Glomerular visceral epithelial cell (primary cell): ENCODE measurements at regions not wholly inside any gene's neighbourhood (a gene's known extent, or its start where the extent isn't known, plus 50 kb on each side); places are given as distances from the start of the nearest gene placed in this dataset.

Experiments used
- DNase-seq: peaks from one replicate; pipeline ENCODE4 v3.0.0-alpha.2; 2016; ENCODE audit errors: extremely low spot score

DNA sequence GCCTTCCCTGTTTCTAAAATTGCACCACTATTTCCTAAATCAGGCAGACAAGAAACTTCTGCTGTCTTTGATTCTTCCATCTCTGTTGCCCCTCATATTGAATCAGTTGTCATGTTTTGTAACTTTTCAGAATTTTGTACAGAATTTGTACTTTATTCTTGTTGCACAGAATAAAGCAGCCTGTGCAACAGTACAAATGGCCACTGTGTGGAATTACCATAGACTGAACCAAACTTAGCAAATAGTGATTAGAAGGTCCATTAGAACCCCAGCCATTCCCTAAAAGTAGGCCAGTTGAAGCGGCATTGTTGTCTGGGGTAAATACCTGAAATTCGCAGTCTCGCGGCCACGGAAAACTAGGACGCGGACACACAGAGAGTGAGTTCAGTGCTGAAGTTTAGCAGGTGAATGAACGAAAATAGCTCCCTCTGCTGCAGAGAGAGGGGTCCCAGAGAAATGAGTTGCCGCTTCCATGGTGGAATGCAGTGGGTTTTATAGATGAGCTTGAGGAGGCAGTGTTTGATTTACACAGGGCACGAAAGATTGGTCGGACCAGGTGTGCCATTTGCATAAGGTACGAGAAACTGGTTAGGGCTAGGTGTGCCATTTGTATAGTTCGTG lies 71.8 kb downstream of the C4orf33 start:
- no peak for DNase-seq

DNA sequence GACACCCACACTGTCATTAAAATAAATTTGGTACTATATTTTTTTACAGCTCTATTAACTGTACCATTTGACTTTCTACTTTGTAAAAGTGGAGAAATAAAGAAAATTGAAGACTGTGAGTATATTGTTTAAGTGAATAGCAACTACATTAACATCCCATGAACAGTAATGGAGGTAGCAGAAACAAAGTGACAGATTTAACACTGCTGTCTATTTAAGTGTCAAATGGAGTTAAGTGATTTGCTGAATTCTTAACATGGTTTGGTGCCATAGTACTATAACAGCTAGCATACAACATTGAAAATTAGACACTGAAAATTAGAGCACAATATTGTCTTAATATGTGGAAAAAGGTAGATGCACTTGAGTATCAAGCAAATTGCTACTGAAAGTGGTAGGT lies 76.2 kb downstream of the C4orf33 start:
- DNase-seq, result no peak

DNA sequence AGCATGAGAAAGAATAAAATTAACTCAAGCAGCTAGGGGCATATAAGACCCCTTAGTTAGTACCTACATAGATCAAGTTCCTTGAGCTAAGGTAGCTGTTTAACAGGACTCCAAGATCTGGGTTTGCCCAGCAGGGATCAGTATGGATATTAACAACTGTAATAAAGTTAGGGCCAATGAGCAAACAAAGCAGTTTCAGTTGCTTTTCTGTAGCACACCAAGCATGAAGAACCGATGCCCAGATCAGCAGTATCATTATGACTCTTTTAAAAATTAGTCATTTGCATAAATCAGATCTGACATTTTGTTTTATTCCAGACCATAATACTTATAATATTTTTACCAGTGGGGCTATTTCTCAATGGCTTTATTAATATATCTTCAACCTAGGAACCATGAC lies 80.9 kb downstream of the C4orf33 start:
- DNase-seq, result no peak

DNA sequence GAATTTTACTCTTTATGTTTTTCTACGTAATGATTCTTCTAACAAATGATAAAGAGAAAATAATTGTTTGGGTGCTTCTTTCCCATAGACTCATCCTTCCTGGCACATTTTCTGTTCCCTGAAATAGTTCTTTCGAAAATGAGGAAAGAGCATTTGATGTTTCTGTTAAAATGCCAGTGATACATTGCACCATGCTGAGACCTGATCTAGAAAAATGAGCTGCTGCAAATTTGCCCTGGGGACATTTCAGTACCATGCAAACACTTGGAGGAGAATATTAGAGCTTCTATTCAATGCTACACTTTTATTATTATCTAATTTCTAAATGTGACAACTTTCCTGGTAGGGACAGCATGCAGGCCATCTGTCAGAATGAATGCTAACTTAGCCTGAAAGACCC lies 83.3 kb downstream of the C4orf33 start:
- no peak for DNase-seq

DNA sequence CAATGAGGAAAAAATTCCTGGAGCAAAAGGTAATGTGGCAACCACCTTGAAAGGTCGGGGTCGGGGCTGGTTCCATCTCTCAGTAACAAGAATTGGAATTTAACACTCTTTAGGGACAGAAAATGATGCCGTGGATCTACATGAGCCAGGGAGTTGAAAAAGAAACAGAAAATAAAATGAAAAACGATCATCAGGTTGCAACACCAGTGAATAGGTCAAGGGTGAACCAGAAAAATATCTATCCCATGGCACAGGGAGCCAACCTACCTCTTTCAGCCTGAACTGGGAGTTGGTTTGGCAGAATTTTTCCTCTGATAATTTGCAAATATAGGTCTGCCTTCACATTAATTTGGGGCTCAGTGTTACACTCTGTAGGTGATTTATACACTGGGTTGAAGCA lies 93.7 kb downstream of the C4orf33 start:
- DNase-seq, result no peak

DNA sequence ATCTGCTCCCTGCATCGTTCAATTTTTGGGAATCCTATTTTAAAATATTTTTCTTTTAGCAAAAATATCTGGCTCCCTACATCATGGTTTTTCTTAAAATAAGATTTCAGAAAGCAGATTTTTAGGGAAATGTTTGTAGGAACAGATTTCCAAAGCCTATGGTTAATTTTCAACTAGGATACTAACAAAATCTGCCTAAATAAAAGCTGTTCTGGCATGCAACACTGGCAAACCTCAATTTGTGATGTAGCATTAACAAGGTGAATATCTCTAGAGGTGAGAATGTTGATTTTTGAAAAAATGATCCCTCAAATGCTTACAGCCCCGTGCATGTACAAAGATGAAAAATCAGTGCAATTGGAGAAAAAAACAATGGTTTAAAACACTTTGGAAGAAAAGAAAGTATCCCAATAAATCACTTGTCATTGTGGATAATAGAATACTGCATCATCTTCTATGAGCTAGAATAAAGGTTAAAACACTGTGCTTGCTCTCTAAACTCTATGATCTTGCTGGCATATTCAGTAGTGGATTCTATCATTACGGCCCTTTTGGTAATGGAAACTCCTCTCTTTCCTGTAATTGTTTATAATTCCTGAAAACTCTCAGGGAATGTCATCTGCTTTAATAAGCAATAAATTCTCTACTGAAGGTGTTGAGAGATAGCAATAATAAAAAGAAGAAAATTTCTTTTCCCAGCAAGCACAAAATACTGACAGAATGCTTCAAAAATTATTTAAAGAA lies 97.6 kb downstream of the C4orf33 start:
- DNase-seq, result no peak

DNA sequence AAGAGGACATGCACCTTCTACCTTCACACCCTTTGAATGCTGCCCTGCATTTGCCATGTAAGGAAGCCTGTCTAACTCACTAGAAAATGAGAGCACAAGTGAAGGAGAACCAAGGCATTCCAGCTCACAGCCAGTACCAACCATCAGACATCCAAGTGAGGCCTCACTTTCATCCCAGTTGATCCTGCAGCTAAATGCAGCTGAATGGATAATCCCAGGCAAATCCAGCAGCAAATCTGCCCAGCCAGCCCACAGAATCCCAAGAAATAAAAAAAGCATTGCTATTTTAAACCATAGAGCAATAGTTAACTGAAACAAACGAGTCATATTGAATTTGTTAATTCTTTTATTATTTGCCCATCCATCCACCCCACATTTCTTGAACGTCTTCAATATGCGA lies 112.5 kb downstream of the C4orf33 start:
- DNase-seq, result no peak

DNA sequence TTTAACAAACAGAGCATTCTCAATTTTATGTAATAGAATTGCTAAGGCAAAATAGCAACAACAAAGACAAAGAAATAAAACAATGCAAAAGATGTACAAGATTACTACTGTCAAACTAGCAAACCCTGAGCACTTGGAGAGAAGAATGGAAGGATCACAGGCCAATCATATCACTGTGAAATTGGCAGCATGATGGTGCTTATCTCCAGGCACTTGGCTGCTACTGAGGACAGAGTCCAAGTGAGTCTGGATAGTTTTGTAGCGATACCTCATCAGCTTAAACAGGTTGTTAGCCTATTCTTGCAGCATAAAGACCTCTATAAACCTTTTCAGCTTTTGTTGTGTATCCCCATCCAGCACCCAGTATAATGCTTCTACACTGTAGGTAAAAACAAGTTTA lies 117.7 kb downstream of the C4orf33 start:
- DNase-seq, result no peak

DNA sequence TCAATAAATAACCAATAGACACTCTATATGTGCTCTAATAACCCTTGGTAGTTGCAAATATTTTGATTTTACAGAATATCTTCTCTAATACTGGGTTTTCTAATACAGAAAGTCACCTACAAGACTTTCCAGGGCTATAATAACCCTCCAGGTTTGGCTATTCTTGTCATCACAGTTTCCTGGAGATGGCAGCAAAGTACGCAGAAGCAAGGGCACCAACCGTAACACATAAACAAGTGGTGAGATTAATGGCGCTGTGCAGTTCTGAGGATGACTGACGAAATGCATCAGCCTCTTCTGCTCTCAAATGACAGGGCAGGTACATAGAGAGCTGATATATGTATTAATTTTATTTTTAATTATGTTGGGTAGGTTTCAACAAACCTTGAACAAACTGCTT lies 122.4 kb downstream of the C4orf33 start:
- peak; percentile 49 for DNase-seq

DNA sequence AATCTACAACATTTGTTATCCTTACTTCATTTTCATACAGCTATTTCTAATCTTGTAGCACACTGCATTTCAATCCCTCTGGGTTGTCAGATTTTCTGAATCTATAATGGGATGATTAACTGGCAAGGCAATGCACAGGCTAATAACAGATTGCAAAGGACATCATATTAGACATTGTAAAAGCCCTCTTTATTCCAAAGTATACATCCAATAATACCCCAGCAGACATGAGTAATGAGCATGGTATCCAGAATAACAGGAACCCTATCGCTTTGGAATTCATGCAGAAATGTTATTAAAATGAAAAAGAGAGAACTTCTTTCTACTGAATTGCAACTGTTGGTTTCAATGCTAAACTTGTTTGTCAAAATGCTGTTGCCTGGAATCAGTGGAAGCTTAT lies 122.9 kb downstream of the C4orf33 start:
- no peak for DNase-seq

DNA sequence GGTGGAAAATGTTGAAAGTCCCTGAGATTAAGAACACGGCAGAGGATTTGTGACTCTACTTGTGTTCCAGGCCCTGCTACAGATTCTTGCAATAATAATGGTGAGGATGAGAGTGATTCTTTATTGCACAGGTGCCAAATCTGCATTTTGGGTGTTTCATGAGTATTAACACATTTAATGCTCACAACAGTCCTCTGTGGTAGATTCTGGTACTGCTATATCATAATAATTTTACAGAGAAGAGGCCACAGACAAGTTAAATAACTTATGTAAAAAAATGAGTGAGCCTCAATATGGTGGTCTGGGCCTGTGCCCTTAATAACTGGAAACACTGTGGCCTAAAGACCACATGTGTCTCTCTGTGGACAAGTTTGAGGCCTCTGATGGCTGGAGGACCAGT lies 124.3 kb downstream of the C4orf33 start:
- DNase-seq, result no peak

DNA sequence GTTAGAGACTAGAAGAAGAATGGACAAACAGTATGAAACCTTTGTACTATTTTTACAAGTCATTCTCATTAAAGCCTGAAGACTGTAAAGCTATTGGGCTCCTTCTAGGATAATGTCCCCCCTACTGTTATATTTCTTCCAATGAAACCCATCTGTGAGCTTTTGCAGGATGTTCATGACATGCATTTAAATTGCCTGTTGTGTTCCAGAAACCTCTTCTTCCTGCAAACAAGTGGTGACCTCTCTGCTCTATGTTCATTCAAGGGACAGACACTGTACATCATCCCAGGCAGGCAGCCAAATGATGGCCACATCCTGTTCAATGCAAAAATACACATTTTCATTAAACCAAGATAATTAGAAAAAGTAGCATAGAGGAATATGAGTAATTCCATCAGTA lies 128.0 kb downstream of the C4orf33 start:
- no peak for DNase-seq

DNA sequence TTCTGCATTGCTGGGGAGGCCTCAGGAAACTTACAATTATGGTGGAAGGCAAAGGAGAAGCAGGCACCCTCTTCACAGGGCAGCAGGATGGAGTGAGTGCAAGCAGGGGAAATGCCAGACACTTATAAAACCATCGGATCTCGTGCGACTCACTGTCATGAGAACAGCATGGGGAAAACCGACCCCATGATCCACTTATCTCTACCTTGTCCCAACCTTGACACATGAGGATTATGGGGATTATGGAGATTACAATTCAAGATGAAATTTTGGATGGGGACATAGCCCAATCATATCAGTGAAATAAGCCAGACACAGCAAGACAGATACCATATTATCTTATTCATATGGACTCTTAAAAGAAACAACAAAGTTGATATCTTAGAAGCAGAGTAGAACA lies 134.9 kb downstream of the C4orf33 start:
- no peak for DNase-seq

DNA sequence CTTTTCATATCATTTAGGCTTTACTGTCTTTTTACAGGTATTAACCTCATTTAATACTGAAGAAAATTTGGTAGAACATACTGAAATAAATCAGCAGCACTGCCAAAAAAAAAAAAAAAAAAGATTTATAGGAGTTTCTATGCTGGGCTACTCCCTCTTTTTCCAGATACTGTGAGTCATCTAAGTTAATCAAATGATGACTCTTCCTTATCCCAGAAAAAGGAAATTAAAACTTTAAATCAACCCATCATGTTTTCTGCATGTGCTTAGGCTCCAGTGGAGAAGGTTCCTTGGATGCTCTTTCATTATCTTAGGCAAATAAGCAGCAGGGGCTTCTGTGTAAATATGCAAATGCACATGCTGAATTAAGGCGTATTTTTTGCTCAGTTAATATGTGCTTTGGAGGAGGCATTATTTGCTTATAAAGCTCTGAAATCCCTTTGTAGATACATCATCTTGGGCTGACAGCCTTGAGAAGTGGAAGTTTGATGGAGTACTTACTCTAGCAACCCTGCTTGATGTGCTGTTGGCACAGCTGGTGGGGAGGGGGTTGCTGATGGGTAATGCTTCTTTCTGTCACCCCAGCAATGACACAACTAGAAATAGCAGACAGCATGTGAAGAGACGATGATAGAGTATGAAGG lies 136.1 kb downstream of the C4orf33 start:
- no peak for DNase-seq

DNA sequence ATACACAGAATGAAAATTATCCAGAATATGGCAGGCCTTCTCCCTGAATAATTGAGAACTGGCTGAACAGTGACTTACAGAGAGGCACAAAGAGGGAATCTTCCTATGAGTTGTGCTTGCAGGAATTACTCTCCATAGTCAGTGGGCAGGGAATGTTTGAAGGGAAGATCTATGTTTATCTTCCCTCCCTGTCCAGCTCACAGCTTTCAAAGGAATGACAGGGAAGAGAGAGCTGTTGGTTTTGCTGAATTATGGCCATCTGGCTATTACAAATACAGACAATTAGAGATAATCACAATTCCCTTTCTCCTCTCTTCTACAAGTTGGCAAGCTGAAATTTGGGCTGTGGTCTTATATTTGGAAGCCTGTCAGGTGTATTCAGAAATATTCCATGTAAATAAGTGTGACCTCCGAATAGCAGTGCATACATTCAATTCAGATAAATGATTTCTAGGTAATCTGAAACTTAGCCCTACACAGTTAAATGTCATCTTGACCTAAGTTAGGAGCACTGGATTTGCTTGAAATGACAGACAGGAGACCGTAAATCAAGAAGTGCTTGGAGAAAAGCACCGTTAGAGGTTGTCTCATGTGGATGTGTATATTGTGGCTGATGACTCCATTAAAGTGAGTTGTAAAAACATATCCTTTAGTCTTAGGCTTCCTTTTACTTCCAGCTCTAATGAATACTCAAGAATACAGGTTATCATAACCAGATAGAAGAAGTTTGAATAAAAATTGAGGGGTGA lies 136.8 kb downstream of the C4orf33 start:
- DNase-seq, result no peak

DNA sequence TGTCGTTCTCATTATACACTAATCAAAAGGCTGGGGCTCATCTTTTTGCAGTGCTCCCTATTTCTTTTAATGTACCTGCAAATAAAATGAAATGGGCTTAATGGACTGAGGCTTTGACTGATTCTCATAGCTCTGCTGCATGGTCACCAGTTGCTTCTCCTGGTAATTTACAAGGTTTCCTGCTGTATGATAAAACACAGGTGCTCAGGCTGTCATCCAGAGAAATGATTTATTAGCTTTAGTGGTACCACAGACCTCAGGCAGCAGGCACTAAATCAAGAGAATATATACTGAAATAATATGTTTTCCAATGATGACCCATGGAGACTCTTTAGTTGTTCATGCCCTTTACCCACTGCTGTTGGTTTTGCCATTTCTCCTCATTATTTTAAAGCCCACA lies 137.7 kb downstream of the C4orf33 start:
- no peak for DNase-seq

DNA sequence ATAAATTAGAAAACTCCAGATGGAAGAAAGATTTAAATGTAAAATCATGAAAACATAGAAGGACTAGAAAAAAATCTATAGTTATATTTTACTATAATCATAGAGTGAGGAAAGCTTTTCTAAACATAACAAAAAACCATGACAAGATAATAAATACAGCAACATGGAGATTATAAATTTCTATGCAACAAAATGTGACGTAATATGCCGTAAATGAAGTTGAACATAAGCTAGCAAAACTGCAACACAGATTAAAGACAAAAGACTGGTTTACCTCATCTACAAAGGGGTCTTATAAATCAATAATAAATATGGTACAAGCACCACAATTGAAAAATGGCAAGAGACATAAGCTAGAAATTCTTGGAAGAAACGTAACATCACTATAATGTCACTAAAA lies 140.4 kb downstream of the C4orf33 start:
- no peak for DNase-seq

DNA sequence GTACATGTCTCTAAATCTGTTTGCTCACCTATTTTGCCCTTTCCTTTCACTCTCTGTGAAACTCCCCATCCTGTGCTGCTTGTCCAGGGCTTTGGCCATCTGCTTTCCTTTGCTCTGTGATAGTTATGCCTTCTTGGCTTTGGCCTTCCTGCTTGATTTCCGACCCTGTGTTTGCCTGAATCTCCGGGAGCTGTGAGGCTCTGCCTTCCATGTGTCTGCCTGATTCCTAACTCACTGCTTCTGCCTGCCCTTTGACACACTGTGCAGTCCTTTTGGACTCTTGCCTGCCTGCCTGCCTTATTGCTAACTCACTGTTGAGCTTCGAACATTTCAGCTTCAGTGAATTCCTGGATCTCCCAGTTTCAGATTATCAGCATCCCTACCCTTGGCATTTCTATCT lies 143.1 kb downstream of the C4orf33 start:
- DNase-seq, result no peak

DNA sequence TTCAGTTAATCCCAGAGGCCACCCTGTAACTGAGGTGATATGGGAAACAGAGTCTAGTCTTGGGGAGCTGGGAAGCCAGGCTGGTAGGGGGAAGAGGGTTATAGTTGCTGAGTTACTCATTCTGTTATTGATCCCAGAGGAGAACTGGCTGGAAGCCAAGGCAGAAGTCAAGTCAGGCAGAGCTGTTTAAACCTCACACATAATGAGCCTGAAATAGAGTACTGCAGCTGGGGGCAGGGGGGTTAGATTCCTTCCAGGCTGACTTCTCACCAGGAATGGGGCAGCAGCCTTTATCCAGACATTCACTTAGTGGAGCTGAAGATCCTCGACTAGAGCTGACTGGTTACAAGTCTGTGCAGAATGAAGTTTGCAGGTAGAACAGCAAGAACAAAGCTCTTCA lies 144.9 kb downstream of the C4orf33 start:
- DNase-seq, result peak; percentile 20

DNA sequence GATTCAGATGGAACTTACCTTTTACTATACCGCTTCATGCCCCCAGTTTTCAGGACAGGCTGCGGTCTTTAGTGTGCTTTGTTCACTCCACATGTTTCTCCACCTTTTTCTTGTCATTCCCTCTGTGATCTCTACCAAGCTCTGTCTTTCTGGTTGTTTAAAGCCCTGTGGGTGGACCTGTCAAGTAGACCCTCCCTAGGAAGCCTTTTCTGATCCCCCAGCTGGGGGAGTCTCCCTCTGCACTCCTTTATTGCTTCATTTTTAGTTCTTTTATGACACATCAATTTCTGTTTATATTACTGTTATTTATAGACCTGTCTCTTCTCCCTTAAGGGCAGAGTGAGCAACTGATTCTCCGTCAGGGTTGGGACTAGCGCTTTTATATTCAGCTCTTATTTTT lies 150.2 kb downstream of the C4orf33 start:
- DNase-seq, result no peak

DNA sequence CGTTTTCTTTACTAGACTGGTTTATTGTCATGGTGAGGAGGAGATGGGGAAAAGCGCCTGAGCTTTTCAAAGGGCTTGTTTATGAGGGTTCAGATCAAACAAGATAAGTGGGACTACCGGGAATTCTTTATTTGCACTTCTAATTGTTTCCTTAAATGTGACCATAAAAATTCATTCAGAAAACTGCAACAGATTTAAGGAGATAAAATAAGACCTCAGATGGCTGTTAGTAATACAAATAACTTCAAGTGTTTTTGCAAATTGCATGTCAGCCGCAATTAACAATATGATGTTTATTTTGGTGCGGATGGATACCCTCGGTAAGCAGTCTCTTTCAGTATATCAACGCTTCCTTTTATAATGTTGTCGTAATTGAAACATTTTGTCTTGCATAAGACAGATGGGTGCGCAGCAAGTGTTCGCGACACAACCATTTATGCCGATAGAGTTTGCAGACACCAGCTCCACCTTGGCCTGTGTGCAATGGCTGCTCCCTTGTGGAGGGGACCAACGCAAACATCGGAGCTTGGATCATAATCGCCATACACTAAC lies 151.0 kb downstream of the C4orf33 start:
- DNase-seq, result no peak

DNA sequence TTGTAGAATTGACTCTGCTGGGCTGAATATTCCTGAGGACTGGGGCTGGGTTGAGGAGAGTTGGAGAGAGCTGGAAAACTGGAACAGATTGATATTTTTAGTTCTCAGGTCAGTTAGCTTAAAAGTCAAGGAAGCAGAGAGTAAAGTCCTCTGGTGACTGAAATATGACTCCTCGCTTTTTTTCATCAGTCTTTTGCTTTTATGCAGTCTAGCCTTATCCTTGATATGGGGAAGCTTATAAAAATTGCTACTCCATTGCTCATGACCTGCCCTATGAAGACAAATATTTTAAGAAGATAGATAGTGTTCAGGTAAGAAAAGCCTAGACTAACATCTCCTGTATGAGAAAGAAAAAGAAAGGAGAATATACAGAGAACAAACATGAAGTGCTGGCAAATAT lies 152.7 kb downstream of the C4orf33 start:
- DNase-seq, result no peak
